Mesothelial cell of epicardium (in vitro differentiated cells): ENCODE measurements at regions not wholly inside any gene's neighbourhood (a gene's known extent, or its start where the extent isn't known, plus 50 kb on each side); places are given as distances from the start of the nearest gene placed in this dataset.

ENCODE experiments used
- DNase-seq, 2 experiments: peaks; one replicate each; pipeline ENCODE4 v3.0.0; 2021; ENCODE audit warnings: low spot score in 2 of 2; ENCODE audit not compliant: unreplicated experiment in 2 of 2
- H3K27ac Mint-ChIP-seq: 2 replicates; pipeline ENCODE4 v1.8.0; 2021; ENCODE audit warnings: mixed read lengths
- H3K27me3 Mint-ChIP-seq: 2 replicates; pipeline ENCODE4 v1.8.0; 2021; ENCODE audit warnings: low read depth, mixed read lengths
- H3K36me3 Mint-ChIP-seq: 2 replicates; pipeline ENCODE4 v1.8.0; 2021; ENCODE audit warnings: mixed read lengths
- H3K4me1 Mint-ChIP-seq: 2 replicates; pipeline ENCODE4 v1.8.0; 2021; ENCODE audit warnings: mixed read lengths
- H3K4me3 Mint-ChIP-seq: 2 replicates; pipeline ENCODE4 v1.8.0; 2021; ENCODE audit warnings: mild to moderate bottlenecking, moderate library complexity, mixed read lengths
- H3K9me3 Mint-ChIP-seq: 2 replicates; pipeline ENCODE4 v1.8.0; 2021; ENCODE audit warnings: mixed read lengths
- TF ChIP-seq, protein P1 (sequence below): fragments of 200-600 bp; sonication (generic); IDR thresholded peaks from one replicate; pipeline ENCODE4 v1.5.0; 2021; ENCODE audit warnings: antibody characterized with exemption; ENCODE audit not compliant: unreplicated experiment

DNA sequence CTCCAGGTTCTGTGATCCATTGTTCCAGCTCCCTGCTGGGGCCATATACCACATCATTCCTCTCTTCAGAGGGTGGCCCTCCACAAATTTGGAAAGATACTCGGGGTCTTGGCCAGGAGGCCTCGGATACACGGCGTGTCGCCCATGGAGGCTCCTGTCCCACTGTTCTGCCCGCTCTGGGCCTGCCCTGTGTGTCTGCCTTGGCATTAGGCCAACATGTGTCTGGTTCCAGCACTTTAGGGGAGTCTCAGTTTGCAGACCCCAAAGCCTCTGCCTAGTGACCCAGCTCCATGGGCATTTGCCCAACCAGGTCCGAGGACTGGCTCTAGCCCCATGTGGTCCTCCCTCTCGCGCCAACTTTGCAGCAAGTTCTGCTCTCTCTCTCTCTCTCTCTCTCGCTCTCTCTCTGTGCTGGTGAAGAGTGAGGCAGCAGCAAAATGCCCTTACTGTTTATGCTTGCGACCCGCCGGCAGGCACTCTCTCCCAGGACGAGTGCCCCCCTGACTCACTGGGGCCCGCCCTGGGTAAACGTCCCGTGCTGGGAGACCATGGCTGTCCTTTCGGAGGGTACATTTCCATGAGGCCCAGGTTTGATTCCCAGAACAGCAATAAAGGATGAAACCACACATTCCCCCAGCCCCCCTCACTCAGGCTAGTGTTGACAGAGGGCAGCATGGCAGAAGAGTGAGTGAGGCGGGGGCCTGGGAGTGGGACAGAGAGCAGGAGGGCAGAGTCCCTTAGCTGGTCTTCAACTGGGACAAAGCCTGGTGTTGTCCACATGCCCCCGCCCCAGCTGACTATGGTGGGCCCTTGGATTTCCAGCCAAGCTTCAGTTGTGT is 77.9 kb downstream of the ISG20 start:
- Mint-ChIP-seq H3K9me3 (no peaks in the 10 kb centered on the region), H3K4me1 (no peaks in the 10 kb centered on the region), H3K4me3 (no peak overlapping the region), H3K27ac (no peak overlapping the region), H3K27me3 (peaks cover 66% of the 10 kb centered on the region), H3K36me3 (no peaks in the 10 kb centered on the region)
- TF ChIP-seq, protein P1, sequence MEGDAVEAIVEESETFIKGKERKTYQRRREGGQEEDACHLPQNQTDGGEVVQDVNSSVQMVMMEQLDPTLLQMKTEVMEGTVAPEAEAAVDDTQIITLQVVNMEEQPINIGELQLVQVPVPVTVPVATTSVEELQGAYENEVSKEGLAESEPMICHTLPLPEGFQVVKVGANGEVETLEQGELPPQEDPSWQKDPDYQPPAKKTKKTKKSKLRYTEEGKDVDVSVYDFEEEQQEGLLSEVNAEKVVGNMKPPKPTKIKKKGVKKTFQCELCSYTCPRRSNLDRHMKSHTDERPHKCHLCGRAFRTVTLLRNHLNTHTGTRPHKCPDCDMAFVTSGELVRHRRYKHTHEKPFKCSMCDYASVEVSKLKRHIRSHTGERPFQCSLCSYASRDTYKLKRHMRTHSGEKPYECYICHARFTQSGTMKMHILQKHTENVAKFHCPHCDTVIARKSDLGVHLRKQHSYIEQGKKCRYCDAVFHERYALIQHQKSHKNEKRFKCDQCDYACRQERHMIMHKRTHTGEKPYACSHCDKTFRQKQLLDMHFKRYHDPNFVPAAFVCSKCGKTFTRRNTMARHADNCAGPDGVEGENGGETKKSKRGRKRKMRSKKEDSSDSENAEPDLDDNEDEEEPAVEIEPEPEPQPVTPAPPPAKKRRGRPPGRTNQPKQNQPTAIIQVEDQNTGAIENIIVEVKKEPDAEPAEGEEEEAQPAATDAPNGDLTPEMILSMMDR = no peak
- DNase-seq = no peak

DNA sequence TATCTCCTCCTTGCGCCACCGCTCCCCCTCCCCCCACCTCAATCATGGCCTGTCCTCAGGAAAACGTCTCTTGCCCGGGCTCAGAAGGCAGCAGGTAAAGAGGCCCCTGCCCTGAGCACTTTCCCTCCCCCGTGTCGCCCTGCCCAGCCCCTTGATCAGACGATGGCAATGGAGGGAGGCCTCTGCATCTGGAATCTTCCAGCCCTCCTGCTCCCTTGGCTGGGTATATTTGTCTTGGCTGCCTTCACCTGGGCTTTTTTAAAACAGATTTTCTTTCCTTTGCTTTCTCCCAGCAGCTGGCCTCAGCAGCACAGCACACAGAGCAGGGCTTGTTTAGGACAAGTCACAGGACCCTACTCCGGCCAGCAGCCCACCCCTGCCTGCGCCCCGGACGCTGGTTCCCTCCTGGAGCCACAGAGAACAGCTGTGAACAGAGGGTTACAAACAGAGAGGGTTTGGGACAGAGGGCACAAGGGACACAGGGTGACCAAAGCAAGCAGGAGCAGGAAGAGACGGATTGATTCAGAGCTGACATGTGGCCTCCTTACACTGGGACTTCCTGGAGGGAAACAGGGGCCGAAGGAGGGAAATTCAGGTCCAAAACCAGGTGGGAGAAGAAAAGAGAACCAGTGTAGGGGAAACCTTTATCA is 78.7 kb downstream of the ISG20 start:
- H3K4me1 Mint-ChIP-seq = no peaks in the 10 kb centered on the region
- H3K36me3 Mint-ChIP-seq = no peaks in the 10 kb centered on the region
- DNase-seq = no peak
- H3K27me3 Mint-ChIP-seq = peaks cover 59% of the 10 kb centered on the region
- H3K27ac Mint-ChIP-seq = peak overlapping the region; percentile 50
- no peak overlapping the region for H3K4me3 Mint-ChIP-seq
- TF ChIP-seq, protein P1 = no peak
- no peaks in the 10 kb centered on the region for H3K9me3 Mint-ChIP-seq

DNA sequence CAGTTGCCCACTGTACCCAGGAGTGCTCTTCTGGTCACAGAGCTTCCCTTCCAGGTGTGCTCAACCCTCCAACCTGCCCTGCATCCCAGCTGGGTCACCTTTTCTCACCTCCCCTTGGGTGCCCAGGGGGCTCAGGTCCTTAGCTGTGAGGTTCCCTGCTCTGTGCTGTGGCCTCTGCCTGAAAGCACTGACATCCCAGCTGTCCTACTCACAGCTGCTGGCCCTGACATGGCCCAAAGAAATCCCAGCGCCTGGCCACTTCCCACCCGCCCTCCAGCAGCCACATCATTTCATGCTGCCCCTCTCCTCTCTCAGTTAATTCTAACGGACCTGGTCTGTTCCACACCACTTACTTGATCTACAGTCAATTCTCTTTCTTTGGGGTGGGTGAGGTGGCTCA is 79.9 kb downstream of the ISG20 start:
- peaks cover 52% of the 10 kb centered on the region for H3K27me3 Mint-ChIP-seq

DNA sequence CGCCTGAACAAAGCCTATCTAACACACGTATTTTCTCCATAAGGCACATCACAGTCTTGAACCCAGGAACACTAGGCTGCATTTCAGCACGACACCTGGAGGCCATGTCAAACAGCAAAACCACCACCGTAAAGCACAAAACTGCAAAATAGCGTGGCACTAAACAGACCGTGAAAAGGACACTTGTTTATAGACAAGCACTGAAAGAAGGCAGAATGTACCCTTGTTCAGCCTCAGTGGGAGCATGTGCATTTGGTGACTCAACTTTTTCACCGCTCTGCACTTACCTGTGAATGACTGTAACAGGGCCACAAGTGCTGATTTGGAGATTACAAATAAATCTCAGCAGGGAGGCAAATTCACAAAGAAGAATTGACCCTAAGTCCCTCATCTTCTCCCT is 80.8 kb downstream of the ISG20 start:
- no peak for DNase-seq
- Mint-ChIP-seq H3K4me3 (no peak overlapping the region), H3K27me3 (peaks cover 44% of the 10 kb centered on the region), H3K27ac (no peak overlapping the region), H3K4me1 (no peaks in the 10 kb centered on the region), H3K36me3 (no peaks in the 10 kb centered on the region), H3K9me3 (peaks cover 8% of the 10 kb centered on the region)
- TF ChIP-seq, protein P1 = no peak

More for the DNA sequence above, 79.9 kb downstream of the ISG20 start:
- Mint-ChIP-seq H3K4me3 (no peak overlapping the region), H3K4me1 (no peaks in the 10 kb centered on the region), H3K27ac (no peak overlapping the region), H3K9me3 (peaks cover 8% of the 10 kb centered on the region), H3K36me3 (no peaks in the 10 kb centered on the region)
- DNase-seq = no peak
- TF ChIP-seq, protein P1 = no peak

DNA sequence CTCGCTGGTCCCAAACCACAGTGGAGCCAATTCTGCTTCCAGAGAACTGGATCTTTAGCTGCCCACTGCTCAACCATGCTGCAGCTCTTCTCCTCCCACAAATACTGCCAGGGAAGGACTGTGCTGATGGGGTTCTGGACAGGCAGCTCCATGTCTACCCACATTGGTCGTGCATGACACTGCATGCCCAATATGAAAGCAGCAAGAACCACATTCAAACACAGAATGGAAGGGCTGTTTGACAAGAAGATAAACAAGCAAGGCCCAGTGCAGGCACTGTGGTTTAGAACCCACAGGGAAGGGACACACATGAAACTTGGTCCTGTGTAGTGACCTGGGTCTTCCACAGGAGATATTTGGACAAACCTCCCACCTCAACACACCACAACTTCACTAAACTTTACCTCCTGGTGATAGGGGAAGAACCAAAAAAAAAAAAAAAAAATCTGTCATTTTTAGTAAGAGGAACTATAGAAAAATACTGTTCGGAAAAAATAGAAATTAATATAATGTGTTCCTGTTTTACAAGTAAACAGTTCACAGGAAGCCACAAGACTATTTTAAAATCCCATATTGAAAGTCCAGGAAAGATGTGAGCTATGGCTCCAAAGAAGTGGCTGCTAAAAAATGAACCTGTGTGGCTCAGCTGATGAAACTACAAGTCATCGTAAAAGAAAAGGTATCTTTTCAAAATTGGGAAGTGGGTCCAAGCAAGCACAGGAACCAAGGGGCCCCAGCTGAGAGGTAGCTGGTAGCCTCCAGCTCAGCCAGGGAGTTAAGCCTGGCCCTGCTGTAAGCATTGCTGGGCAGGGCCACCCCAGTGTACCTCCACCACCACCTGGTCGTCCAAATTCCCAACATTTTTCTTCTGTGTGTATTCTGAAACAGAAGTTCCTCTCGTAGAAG is 77.7 kb upstream of the ACAN start:
- Mint-ChIP-seq H3K4me1 (no peaks in the 10 kb centered on the region), H3K27ac (no peak overlapping the region), H3K27me3 (peaks cover 30% of the 10 kb centered on the region), H3K9me3 (peaks cover 8% of the 10 kb centered on the region), H3K4me3 (no peak overlapping the region), H3K36me3 (no peaks in the 10 kb centered on the region)
- TF ChIP-seq, protein P1 = no peak
- DNase-seq = no peak
